ENCODE measurements at regions not wholly inside any gene's neighbourhood (a gene's known extent, or its start where the extent isn't known, plus 50 kb on each side); places are given as distances from the start of the nearest gene placed in this dataset.
"Not testable (repeated sequence)": the region's sequence is repeated elsewhere in the genome, so short reads cannot be mapped to it uniquely, and the experiment has no call there.

DNA sequence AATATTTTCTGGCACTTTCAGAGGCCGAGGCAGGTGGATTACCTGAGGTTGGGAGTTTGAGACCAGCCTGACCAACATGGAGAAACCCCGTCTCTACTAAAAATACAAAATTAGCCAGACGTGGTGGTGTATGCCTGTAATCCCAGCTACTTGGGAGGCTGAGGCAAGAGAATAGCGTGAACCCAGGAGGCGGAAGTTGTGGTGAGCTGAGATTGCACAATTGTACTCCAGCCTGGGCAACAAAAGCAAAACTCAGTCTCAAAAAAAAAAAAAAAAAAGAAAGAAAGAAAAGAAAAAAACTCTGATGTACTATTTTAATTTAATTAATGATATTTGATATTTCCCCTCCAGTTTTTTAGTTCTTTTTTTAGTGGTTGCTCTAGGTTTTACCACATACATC lies 588.1 kb upstream of the GHITM start:
- not testable (repeated sequence) for H3K4me1 Mint-ChIP-seq (ENCODE audit: low read depth)

DNA sequence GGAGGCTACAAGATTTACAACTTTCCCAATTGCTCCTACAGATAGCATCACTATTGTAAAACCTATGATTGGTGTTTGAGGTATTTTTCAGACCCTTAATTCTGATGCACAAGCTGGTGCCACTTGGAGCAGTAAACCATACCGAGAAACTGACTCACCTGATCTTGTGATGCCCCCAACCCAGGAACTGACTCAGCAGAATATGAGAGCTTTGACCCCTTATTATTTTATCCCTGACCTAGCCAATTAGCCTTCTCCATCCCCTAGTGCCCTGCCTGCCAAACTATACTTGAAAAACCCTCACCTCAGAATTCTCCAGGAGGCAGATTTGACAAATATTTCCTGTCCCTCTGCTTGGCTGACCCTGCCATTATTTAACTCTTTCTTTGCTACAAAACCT lies 585.9 kb upstream of the GHITM start:
- Mint-ChIP-seq H3K4me1 (ENCODE audit: low read depth) (no peaks in the 10 kb centered on the region), H3K9me3 (peaks cover 15% of the 10 kb centered on the region), H3K27ac (no peak overlapping the region), H3K4me3 (ENCODE audit: low read depth) (no peak overlapping the region), H3K36me3 (ENCODE audit: low read depth) (no peaks in the 10 kb centered on the region), H3K27me3 (ENCODE audit: low read depth) (no peaks in the 10 kb centered on the region)
- intact Hi-C loops (cut with micrococcal nuclease), result no loop called here
- no peak for DNase-seq (ENCODE audit: low spot score)

More for the DNA sequence above, 588.1 kb upstream of the GHITM start:
- H3K27ac Mint-ChIP-seq; intact Hi-C loops (cut with micrococcal nuclease); H3K4me3 Mint-ChIP-seq (ENCODE audit: low read depth); H3K36me3 Mint-ChIP-seq (ENCODE audit: low read depth); H3K9me3 Mint-ChIP-seq; DNase-seq (ENCODE audit: low spot score); H3K27me3 Mint-ChIP-seq (ENCODE audit: low read depth): not testable (repeated sequence)

DNA sequence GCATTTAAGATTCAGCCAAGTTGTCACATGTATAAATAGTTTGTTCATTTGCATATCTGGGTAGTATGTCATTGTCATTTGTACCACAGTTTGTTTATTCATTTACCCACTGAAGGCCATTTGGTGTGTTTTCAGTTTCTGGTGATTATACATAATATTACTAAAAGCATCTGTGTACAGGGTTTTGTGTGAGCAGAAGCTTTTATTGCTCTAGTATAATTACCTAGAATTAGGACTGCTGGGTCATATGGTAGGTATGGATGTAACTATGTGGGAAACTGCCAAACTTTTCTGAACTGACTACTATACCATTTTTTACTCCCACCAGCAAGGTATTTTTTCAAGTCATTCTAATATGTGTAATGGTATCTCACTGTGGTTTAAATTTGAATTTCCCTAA lies 584.0 kb upstream of the GHITM start:
- no peak for DNase-seq (ENCODE audit: low spot score)
- Mint-ChIP-seq H3K27me3 (ENCODE audit: low read depth) (no peaks in the 10 kb centered on the region), H3K4me1 (ENCODE audit: low read depth) (no peaks in the 10 kb centered on the region), H3K9me3 (peaks cover 19% of the 10 kb centered on the region), H3K36me3 (ENCODE audit: low read depth) (no peaks in the 10 kb centered on the region), H3K4me3 (ENCODE audit: low read depth) (no peak overlapping the region), H3K27ac (no peak overlapping the region)
- intact Hi-C loops (cut with micrococcal nuclease), result no loop called here

DNA sequence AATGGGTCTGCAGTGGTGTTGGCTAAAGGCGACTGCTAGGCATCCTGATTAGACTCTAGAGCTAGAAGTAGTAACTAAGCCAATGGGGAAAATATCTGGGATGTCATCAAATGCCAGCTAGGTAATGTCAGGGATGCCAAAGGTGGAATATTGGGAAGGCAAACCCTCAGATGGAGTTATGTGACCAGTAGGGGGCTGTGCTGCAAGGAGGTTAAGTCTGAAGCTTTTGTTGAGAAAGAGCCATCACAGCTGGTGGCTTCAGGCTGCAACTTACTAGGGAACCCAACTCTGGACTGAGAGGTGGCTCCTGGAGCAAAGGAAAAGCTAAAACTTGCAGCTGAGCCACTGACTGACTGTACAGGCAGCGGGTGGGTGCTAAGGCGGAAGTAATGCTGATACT lies 576.9 kb upstream of the GHITM start:
- intact Hi-C loops (cut with micrococcal nuclease), result no loop called here
- H3K27ac Mint-ChIP-seq, result no peak overlapping the region

DNA sequence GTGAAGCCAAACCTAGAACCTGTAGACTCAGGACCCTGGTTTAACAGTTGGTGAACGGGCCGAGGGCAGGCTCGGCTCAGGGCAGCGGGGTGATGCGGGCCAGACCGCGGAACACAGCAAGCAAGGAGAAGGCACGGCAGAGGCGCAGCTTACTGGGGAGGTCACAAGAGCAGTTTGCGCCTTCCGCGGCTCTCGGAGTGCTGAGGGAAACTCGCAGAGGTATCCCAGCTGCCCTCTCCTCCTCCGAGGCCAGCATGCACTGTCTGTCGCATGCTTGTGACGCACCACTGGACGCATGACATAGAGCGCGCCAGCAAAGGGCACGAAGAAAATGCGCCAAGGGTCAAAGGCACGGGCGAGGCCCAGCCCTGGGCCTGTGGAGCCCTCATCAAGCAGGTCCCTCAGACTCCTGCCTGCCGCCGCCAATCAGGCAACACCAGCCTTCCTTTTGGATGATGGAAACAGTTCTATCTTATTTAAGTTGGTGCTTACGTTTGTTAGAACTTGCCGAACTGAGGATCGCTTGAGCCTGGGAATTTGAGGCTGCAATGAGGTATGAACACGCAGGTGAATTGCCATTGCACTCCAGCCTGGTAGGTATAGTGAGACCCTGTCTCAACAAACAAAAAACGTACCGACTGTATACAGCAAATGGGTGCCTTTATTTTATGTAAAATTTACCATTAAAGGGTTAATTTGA lies 574.3 kb upstream of the GHITM start:
- H3K27me3 Mint-ChIP-seq (ENCODE audit: low read depth), result no peaks in the 10 kb centered on the region
- intact Hi-C loops (cut with micrococcal nuclease), result no loop called here
- no peaks in the 10 kb centered on the region for H3K4me1 Mint-ChIP-seq (ENCODE audit: low read depth)
- H3K4me3 Mint-ChIP-seq (ENCODE audit: low read depth), result no peak overlapping the region
- no peak overlapping the region for H3K27ac Mint-ChIP-seq
- DNase-seq (ENCODE audit: low spot score), result no peak
- H3K9me3 Mint-ChIP-seq, result peaks cover 35% of the 10 kb centered on the region
- no peaks in the 10 kb centered on the region for H3K36me3 Mint-ChIP-seq (ENCODE audit: low read depth)

More for the DNA sequence above, 576.9 kb upstream of the GHITM start:
- no peaks in the 10 kb centered on the region for H3K4me1 Mint-ChIP-seq (ENCODE audit: low read depth)
- no peaks in the 10 kb centered on the region for H3K27me3 Mint-ChIP-seq (ENCODE audit: low read depth)
- no peak for DNase-seq (ENCODE audit: low spot score)
- H3K4me3 Mint-ChIP-seq (ENCODE audit: low read depth), result no peak overlapping the region
- H3K9me3 Mint-ChIP-seq, result peaks cover 37% of the 10 kb centered on the region
- no peaks in the 10 kb centered on the region for H3K36me3 Mint-ChIP-seq (ENCODE audit: low read depth)

DNA sequence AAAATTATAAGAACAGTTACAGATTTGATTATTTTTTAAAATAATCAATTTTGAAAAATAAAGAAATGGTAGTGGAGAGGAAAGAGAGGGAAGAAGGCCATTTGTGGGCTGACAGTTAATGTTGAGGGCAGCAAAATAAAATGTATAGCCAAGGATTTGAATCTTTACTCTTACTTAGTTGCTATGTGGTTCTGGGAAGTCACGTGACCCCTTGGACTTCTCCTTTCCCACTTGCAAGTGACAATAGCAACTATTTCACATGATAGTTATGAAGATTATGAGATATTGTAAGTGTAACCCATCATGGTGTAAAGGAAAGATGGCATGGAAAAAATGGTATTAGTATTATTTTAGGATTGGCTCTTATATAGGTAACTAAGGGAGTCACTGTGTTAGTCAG lies 567.3 kb upstream of the GHITM start:
- intact Hi-C loops (cut with micrococcal nuclease), result no loop called here
- no peak for DNase-seq (ENCODE audit: low spot score)
- no peak overlapping the region for H3K27ac Mint-ChIP-seq
- H3K36me3 Mint-ChIP-seq (ENCODE audit: low read depth), result no peaks in the 10 kb centered on the region
- H3K27me3 Mint-ChIP-seq (ENCODE audit: low read depth), result no peaks in the 10 kb centered on the region
- no peaks in the 10 kb centered on the region for H3K4me1 Mint-ChIP-seq (ENCODE audit: low read depth)
- no peak overlapping the region for H3K4me3 Mint-ChIP-seq (ENCODE audit: low read depth)
- H3K9me3 Mint-ChIP-seq, result peaks cover 4% of the 10 kb centered on the region

DNA sequence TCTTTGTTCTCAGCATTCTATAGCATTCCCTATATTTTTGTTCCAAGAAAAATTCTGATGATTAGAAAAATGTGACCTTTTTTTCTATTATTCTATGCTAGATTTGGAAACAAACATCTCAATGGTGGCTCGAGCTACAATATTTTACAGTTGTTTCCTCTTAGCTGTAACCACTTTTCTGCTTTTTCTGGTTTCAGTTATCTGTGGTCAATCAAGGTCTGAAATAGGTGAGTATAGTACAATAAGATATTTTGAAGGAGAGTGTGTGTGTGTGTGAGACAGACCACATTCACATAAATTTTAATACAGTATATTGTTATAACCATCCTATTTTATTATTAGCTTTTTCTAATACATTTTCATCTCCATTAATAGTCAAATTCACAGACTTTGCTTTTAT lies 564.5 kb upstream of the GHITM start:
- H3K4me3 Mint-ChIP-seq (ENCODE audit: low read depth), result no peak overlapping the region
- H3K4me1 Mint-ChIP-seq (ENCODE audit: low read depth), result no peaks in the 10 kb centered on the region
- peaks cover 20% of the 10 kb centered on the region for H3K9me3 Mint-ChIP-seq
- no peaks in the 10 kb centered on the region for H3K27me3 Mint-ChIP-seq (ENCODE audit: low read depth)
- DNase-seq (ENCODE audit: low spot score), result no peak
- intact Hi-C loops (cut with micrococcal nuclease), result no loop called here
- H3K36me3 Mint-ChIP-seq (ENCODE audit: low read depth), result no peaks in the 10 kb centered on the region
- H3K27ac Mint-ChIP-seq, result no peak overlapping the region

DNA sequence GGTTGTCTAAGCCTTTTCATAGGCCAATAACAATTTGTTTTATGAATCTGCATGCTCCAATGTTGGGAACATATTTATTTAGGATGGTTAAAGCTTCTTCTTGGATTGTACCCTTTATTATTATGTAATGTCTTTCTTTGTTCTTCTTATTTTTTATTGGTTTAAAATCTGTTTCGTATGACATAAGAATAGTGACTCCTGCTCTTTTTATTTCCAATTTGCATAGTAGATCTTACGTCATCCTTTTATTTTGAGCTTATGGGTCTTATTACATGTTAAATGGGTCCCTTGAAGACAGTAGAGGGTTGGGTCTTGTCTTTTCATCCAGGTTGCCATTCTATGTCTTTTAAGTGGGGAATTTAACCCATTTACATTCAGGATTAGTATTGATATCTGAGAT lies 561.9 kb upstream of the GHITM start:
- Mint-ChIP-seq H3K27me3 (ENCODE audit: low read depth) (no peaks in the 10 kb centered on the region), H3K4me3 (ENCODE audit: low read depth) (no peak overlapping the region), H3K4me1 (ENCODE audit: low read depth) (no peaks in the 10 kb centered on the region), H3K27ac (no peak overlapping the region), H3K36me3 (ENCODE audit: low read depth) (no peaks in the 10 kb centered on the region), H3K9me3 (peaks cover 16% of the 10 kb centered on the region)
- intact Hi-C loops (cut with micrococcal nuclease), result no loop called here
- no peak for DNase-seq (ENCODE audit: low spot score)

DNA sequence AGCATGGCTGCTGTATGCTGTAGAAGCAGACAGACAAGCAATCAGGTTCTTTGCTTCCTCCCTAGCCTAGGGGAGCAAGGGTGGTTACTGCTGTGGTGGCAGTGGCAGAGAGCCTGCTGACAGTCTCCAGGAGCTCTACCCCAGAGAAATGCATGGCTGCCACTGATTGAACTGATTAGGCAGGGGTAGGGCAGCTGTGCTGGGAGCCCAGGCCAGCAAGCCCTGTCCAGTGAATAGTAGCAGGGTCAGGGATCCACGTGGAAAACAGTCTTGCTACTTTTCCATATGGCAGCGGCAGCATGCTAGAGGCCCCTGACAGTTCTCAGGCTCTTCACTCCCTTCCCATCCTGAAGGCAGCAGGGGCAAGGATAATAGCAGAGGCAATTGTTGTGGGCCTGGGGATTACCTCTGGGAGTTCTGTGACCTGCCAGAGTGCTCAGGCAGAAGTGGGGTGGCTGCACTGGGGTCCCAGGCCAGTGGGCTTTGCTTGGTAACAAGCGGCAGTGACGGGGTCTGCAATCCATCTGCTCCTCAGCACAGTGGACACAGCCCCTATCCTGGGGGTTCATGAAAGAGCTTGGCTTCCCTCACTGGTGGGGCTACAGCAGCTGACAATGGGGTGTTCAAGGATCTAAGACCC lies 558.8 kb upstream of the GHITM start:
- H3K27me3 Mint-ChIP-seq (ENCODE audit: low read depth), result no peaks in the 10 kb centered on the region
- intact Hi-C loops (cut with micrococcal nuclease), result no loop called here
- H3K9me3 Mint-ChIP-seq, result peaks cover 16% of the 10 kb centered on the region
- no peaks in the 10 kb centered on the region for H3K36me3 Mint-ChIP-seq (ENCODE audit: low read depth)
- DNase-seq (ENCODE audit: low spot score), result no peak
- no peak overlapping the region for H3K4me3 Mint-ChIP-seq (ENCODE audit: low read depth)
- no peaks in the 10 kb centered on the region for H3K4me1 Mint-ChIP-seq (ENCODE audit: low read depth)
- no peak overlapping the region for H3K27ac Mint-ChIP-seq

DNA sequence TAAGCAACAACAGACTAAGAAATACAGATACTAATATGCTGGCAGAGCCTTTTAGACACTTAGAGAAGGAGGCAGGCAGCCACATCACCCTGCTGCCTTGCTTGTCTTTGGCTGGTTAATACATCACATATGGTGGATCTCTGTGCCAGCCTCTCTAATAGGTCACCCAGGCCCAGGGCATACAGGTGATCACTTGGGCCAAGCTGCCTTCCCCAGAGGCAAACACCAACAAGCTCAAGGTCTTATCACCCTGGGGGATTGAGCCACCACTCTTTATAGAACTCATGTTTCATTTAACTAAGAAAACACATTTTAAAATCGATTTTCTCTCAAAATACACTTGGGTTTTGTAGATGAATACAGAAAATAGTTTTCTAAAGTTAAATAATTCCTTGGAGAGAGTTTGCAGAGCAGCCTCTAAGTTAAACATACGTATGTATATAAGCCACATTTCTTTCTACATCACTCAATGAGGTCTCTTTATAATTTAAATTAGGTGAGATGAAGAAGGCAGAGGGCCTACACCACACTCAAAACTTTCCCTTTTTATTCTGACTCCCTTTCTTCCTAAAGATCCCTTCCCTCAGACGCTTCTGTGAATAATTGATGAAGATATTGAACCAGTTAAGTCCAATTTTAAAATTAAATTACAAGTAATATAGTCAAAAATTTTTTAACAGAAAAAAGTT lies 556.8 kb upstream of the GHITM start:
- no peak for DNase-seq (ENCODE audit: low spot score)
- peaks cover 15% of the 10 kb centered on the region for H3K9me3 Mint-ChIP-seq
- H3K36me3 Mint-ChIP-seq (ENCODE audit: low read depth), result no peaks in the 10 kb centered on the region
- H3K4me1 Mint-ChIP-seq (ENCODE audit: low read depth), result no peaks in the 10 kb centered on the region
- no peak overlapping the region for H3K27ac Mint-ChIP-seq
- H3K4me3 Mint-ChIP-seq (ENCODE audit: low read depth), result no peak overlapping the region
- intact Hi-C loops (cut with micrococcal nuclease), result no loop called here
- no peaks in the 10 kb centered on the region for H3K27me3 Mint-ChIP-seq (ENCODE audit: low read depth)

DNA sequence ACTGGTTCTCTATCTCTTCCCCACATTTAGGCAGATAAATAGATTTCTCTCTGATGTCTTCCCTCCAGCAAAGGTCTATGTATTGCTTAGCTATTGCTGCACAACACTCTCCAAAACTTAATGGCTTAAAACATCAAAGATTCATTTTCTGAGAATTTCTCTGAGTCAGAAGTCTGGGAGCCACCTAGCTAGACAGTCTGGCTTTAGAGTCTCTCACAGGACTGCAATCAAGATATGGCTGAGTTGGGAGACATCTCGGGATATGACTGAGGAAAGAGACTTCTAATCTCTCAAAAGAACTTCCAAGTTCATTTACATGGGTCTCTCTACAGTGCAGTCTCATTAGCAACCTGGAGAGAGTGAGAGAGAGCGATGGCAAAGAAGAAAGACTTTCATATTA lies 553.6 kb upstream of the GHITM start:
- Mint-ChIP-seq H3K36me3 (ENCODE audit: low read depth) (no peaks in the 10 kb centered on the region), H3K27ac (no peak overlapping the region), H3K27me3 (ENCODE audit: low read depth) (no peaks in the 10 kb centered on the region), H3K9me3 (peaks cover 8% of the 10 kb centered on the region), H3K4me1 (ENCODE audit: low read depth) (no peaks in the 10 kb centered on the region), H3K4me3 (ENCODE audit: low read depth) (no peak overlapping the region)
- DNase-seq (ENCODE audit: low spot score), result no peak
- intact Hi-C loops (cut with micrococcal nuclease), result no loop called here

DNA sequence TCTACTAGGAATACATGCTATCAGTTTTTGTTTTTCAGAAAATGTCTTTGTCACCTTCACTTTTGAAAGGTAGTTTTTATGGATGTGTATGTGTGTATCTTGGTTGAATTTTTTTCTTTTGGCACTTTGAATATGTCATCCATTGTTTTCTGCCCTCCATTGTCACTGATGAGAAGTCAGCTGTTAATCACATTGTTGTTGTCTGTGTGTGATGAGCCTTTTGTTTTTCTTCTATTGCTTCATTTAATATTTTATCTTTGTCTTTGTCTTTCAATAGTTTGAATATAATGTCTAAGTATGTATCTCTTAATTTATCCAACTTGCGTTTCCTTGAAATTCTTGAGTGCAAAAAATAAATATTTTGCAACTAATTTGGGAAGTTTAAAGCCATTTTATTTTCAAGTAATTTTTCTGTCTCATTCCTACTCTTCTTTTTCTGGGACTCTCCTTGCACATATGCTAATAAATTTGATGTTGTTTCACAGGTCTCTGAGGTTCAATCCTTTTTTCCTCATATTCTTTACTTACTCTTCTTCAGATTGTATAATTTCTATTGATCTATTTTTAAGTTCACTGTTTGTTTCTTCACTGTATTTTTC lies 546.9 kb upstream of the GHITM start:
- no peak overlapping the region for H3K4me3 Mint-ChIP-seq (ENCODE audit: low read depth)
- H3K27me3 Mint-ChIP-seq (ENCODE audit: low read depth), result no peaks in the 10 kb centered on the region
- H3K36me3 Mint-ChIP-seq (ENCODE audit: low read depth), result no peaks in the 10 kb centered on the region
- no peak overlapping the region for H3K27ac Mint-ChIP-seq
- H3K4me1 Mint-ChIP-seq (ENCODE audit: low read depth), result no peaks in the 10 kb centered on the region
- intact Hi-C loops (cut with micrococcal nuclease), result no loop called here
- H3K9me3 Mint-ChIP-seq, result peaks cover 39% of the 10 kb centered on the region
- no peak for DNase-seq (ENCODE audit: low spot score)

DNA sequence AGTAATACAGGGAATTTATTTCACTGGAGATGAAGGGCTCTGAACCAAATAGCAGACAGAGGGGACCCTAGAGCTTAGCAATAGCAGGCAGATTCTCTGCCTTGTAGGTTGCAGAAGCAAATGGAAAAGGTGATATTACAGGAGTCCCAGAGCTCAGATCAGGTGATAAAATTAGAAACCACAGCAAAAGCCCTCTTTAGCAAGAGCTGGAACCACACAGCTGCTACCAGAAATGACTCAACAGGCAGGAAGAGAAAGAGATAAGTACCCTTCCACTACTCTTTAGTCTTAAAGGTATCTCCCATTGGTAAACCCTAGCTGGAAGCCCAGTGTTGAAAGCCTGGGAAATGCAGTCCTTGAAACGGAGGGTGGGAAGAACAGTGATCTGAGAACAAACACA lies 535.6 kb upstream of the GHITM start:
- no peak overlapping the region for H3K27ac Mint-ChIP-seq
- H3K27me3 Mint-ChIP-seq (ENCODE audit: low read depth), result no peaks in the 10 kb centered on the region
- no peak overlapping the region for H3K4me3 Mint-ChIP-seq (ENCODE audit: low read depth)
- no peaks in the 10 kb centered on the region for H3K36me3 Mint-ChIP-seq (ENCODE audit: low read depth)
- peaks cover 4% of the 10 kb centered on the region for H3K4me1 Mint-ChIP-seq (ENCODE audit: low read depth)
- DNase-seq (ENCODE audit: low spot score), result peak; percentile 10
- H3K9me3 Mint-ChIP-seq, result peaks cover 7% of the 10 kb centered on the region
- intact Hi-C loops (cut with micrococcal nuclease), result loop anchor here (1.0 kb wide), 1 partner anchor 77 kb away; no protein-coding TSS in a partner anchor
